CD4-positive, alpha-beta T cell treated with Interleukin-12 subunit alpha and Interleukin-12 subunit beta, for 1 hour (primary cell): ENCODE measurements at regions not wholly inside any gene's neighbourhood (a gene's known extent, or its start where the extent isn't known, plus 50 kb on each side); places are given as distances from the start of the nearest gene placed in this dataset.

Experiments used
- DNase-seq: peaks from one replicate; pipeline ENCODE4 v3.0.0-alpha.2; 2020

- DNase-seq = no peak
Observed at GRCh38 chr15:70319466-70319865, 221.7 kb upstream of the TLE3 start.

DNA sequence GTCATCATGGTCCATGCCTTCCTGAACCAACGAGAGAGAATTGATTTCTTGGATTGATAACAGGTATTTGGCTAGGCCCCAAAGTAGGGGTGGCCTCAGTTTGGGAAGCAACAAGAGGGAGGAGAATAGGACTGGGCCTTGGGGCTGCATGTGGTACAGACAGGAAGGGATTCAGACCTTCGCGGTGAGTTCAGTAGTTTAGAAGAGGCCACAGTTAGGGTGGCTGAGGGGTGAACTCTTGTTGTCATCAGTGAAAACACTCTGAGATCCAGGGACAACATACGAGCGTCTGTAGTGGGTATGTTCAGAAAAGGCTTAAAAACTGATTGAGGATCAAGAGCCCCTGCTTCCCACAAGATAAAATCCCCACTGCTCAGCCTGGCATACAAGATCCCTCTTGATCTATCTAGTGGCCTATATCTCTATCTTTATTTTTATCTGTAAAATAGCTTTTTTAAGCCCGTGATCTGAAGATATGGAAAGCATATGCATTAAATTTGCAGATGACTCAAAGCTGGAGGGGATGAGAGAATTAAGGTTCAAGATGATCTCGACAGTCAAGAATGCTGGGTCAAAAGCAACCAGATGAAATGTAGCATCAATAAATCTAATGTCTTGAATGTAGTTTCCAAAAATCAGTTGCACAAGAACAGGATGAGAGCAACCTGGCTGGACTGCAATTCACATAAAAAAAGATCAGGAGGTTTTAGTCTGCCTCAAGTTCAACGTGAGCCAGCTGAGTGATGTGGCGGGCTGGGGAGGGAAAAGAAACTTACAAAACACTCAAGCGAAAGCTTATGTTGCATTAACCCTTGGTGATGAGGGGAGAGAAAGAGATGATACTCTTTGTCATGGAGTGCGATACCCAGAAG lies 221.1 kb upstream of the TLE3 start:
- DNase-seq = no peak

DNA sequence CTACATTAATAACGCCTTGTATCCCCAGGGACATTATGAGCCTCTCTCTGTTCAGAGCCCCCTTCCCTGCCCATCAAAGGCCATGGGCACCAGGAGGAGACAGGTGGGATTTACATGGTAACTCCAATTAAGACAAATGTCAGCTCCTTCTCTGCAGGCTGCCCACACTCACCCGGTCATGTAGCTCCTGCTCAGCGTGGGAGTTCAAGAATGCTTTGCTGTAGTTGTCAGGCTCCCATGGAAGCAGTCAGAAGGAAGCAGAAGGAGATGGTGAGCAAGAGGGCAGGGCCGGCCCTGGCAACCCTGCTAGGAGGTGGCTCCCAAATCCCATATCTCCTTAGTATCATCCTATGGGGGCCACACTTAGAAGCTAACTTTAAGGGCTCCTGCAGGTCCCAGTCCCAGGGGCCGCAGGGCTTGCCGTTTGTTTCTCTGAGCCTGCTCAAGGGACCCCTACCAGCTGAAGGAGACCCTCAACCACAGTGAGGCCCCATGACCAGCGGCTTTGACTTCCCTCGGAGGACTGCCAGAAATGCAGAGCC lies 218.4 kb upstream of the TLE3 start:
- no peak for DNase-seq

GRCh38 chr15:70315431-70315830 lies 217.7 kb upstream of the TLE3 start:
- no peak for DNase-seq

DNA sequence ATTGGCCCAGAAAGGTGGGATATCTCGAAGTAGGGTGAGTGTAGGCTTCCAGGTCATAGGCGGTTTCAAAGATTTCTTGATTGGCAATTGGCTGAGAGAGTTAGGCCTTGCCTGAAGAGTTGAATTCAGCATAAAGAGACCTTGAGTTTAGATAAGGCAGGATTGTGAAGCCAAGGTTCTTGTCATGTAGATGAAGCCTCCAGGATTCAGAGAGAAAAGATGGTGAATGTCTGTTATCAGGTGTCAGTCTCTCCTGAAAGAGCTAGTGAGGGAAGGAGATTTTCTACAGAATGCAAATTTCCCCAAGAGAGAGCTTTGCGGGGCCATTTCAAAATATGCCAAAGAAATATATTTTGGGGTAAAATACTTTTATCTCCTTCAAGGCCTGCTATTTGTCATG lies 217.0 kb upstream of the TLE3 start:
- no peak for DNase-seq

- DNase-seq = no peak
Observed at GRCh38 chr15:70314018-70314354, 216.3 kb upstream of the TLE3 start.

GRCh38 chr15:70313099-70314017 lies 215.6 kb upstream of the TLE3 start:
- no peak for DNase-seq

DNA sequence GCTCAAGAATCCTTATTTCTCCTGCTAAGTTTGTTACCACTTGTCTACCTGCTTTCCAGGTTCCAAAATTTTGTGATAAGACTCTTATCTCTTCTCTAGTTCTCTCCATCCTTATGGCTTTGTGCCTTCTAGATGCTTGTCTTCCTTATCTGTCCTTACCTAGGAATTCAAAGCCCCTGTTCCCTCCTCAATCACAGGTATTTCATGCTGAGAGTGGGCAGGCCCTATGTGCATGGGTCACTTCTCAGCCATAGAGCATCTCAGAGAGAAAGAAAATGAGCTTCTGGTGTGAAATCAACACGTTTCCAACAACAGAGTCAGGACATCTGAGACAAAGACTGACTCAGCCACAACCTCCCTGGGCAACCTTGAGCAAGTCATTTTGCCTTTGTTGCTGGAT lies 214.1 kb upstream of the TLE3 start:
- no peak for DNase-seq

DNA sequence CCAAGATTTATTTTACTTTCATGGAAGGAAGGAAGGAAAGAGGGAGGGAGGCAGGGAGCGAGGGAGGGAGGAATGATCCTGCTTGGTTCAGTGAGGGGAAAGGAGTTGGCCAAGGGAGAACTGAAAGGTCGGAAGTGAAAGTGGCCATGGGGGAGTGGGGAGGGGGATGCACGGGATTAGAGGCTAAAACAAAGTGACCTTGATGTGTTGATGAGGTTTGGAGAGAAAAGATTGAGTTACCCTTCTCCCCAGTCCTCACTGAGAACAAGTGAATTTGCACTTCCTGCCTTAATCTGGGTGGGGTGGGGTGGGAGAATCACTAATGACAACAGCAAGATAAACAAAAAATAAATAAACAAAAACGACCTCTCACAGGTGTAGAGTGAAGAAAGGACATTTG lies 212.0 kb upstream of the TLE3 start:
- no peak for DNase-seq

- no peak for DNase-seq
Observed at GRCh38 chr15:70308735-70309434, 211.2 kb upstream of the TLE3 start.

DNA sequence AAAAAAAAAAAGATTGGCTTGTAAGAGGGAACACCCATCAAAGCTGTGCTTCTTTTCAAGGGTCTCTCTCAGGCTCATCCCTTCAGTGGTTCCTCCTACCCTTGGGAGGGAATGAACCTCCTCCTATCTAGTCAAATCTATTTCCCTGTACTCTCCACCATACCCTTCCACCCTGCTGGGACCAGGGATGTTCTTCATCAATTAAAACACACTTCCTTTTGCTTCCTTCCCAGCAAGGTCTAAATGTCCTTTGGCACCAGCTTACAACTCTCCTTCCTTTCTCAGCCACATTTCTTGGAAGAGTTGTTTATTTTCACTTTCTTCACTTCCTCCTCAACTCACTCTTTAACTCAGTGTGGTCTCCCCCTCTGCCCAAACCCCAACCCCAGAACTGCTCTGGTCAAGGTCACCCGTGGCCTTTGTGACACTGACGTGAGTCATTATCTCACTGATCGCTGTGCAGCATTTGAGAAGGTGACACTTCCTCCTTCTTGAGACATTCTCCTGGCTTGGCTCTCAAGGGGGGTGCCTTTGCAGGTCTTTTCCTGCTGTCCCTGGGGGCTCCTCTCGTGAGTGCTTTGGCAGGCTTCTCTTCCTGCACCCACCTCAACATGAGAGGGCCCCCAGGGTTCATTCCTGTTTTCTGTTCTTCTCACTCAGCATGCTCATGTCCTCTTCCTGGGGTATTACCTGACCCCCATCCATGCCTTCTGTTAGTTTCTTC lies 210.5 kb upstream of the TLE3 start:
- DNase-seq = peak; percentile 6

DNA sequence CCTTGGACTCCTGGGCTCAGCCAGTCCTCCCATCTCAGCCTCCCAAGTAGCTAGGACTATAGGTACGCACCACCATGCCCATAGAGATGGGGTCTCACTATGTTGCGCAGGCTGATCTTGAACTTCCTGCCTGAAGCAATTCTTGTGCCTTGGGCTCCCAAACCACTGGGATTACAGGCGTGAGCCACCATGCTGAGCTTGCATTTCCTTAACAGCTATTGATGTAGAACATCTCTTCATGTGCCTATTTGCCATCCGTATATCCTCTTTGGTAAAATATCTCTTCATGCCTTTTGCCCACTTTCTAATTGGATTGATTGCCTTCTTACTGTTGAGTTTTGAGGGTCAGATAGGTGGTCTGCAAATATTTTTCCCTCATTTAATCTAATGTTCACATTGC lies 208.9 kb upstream of the TLE3 start:
- DNase-seq = no peak

GRCh38 chr15:70306081-70306480 lies 208.4 kb upstream of the TLE3 start:
- no peak for DNase-seq

GRCh38 chr15:70303981-70304380 lies 206.3 kb upstream of the TLE3 start:
- no peak for DNase-seq

DNA sequence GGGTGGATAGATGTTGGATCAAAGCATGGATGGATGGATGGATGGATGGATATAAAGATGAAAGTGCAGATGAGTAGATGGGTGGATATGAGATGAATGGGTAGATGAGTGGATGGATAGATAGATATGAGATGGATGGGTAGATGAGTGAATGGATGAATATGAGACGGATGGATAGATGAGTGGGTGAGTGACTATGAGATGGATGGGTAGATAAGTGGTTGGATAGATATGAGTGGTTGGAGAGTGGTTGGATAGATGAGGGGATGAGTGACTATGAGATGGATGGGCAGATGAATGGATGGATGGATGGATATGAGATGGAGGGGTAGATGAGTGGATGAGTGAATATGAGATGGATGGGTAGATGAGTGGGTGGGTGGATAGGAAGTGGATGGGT lies 204.6 kb upstream of the TLE3 start:
- no peak for DNase-seq

DNA sequence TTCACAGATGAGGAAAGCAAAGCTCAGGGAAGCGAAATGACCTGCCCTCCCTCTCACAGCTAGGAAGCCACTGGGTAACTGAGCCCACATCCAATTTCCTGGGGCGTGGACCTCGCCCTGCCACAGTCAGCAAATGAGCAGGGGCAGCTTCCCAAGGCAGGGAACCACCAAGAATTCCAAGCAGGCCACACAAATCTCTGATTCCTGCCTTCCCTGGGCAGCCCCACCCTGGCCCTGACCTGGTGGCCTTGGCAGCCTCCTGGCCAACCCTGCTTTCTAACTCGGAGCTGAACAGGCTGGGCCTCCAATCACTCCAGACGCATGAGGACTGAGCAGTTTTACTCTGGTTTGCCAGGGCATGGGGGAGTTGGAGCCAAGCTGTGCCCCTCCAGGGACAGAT lies 203.7 kb upstream of the TLE3 start:
- DNase-seq = no peak

GRCh38 chr15:70299931-70300869 lies 202.5 kb upstream of the TLE3 start:
- peak; percentile 72 for DNase-seq

- no peak for DNase-seq
Observed at GRCh38 chr15:70297465-70298058, 199.8 kb upstream of the TLE3 start.

GRCh38 chr15:70294731-70295305 lies 197.1 kb upstream of the TLE3 start:
- no peak for DNase-seq
